K562 (cell line): ENCODE measurements at regions not wholly inside any gene's neighbourhood (a gene's known extent, or its start where the extent isn't known, plus 50 kb on each side); places are given as distances from the start of the nearest gene placed in this dataset.

ENCODE experiments used
- BCLAF1 ChIP-seq, 2 experiments: fragments of 450-650 bp in 1 of 2; IDR thresholded peaks; 2 replicates each; pipeline ENCODE4 v1.6.1; 2011 to 2017; ENCODE audit warnings: low read depth in 2 of 2, antibody characterized with exemption in 1 of 2, borderline replicate concordance in 1 of 2, low read length in 1 of 2, mild to moderate bottlenecking in 1 of 2, mixed read lengths in 1 of 2; ENCODE audit not compliant: control insufficient read depth in 1 of 2
- SMARCE1 ChIP-seq: fragments of 450-650 bp; IDR thresholded peaks from 2 replicates; pipeline ENCODE4 v1.7.1; 2016; ENCODE audit warnings: mild to moderate bottlenecking
- ZNF239 ChIP-seq: fragments of 250-450 bp; sonication (Bioruptor Pico); IDR thresholded peaks from 2 replicates; pipeline ENCODE4 v1.4.0; 2020; ENCODE audit warnings: mild to moderate bottlenecking
- ZNF398 ChIP-seq: fragments of 250-450 bp; sonication (Bioruptor Pico); IDR thresholded peaks from 2 replicates; pipeline ENCODE4 v1.8.0; 2021; ENCODE audit warnings: moderate library complexity, mild to moderate bottlenecking, inconsistent platforms
- TF ChIP-seq, protein P1 (sequence below): fragments of 450-650 bp; formaldehyde crosslinking; IDR thresholded peaks from 2 replicates; pipeline ENCODE4 v1.4.0; 2020; ENCODE audit warnings: mild to moderate bottlenecking, moderate library complexity

DNA sequence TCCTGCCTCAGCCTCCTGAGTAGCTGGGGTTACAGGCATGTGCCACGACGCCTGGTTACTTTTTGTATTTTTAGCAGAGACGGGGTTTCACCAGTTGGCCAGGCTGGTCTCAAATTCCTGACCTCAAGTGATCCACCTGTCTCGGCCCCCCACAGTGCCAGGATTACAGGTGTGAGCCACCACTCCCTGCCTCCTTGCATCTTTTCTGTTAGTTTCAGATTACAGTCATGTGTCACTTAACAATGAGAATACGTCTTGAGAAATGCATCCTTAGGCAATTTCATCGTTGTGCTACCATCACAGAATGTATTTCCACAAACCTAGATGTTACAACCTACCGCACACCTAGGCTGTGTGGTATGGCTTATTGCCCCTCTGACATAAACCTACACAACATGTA, 180.4 kb downstream of the TM9SF2 start (continued):
- TF ChIP-seq BCLAF1 (IDR thresholded peaks at IDR 0.05; ENCODE audit: borderline replicate concordance in 1 of 2, control insufficient read depth in 1 of 2, low read depth in 2 of 2, low read length in 1 of 2) (no peak), ZNF239 (no peak), ZNF398 (CRISPR knock-in tag) (no peak), SMARCE1 (no peak)
- TF ChIP-seq, protein P1, sequence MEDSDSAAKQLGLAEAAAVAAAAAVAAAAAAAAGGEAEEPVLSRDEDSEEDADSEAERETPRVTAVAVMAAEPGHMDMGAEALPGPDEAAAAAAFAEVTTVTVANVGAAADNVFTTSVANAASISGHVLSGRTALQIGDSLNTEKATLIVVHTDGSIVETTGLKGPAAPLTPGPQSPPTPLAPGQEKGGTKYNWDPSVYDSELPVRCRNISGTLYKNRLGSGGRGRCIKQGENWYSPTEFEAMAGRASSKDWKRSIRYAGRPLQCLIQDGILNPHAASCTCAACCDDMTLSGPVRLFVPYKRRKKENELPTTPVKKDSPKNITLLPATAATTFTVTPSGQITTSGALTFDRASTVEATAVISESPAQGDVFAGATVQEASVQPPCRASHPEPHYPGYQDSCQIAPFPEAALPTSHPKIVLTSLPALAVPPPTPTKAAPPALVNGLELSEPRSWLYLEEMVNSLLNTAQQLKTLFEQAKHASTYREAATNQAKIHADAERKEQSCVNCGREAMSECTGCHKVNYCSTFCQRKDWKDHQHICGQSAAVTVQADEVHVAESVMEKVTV (CRISPR knock-in tag) = no peak
- TF ChIP-seq, all 486 proteins: peak for 0
